ENCODE measurements at regions not wholly inside any gene's neighbourhood (a gene's known extent, or its start where the extent isn't known, plus 50 kb on each side); places are given as distances from the start of the nearest gene placed in this dataset.

DNA sequence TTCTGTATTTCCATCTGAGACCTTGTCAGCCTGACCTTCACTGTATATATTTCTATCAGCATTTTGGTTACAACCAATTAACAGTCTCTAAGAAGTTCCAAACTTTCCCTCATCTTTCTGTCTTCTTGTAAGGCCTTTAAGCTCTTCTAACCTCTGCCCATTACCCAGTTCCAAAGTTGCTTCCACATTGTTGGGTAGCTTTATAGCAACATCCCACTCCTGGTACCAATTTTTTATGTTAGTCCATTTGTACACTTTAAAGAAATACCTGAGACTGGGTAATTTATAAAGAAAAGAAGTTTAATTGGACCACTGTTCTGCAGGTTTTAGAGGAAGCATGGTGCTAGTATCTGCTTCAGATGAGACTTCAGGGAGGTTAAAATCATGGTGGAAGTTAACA, 1979.7 kb upstream of the RAG2 start:
- Mint-ChIP-seq H3K36me3 (ENCODE audit: insufficient read depth in 1 of 3, low read depth in 3 of 3) (peaks cover 14 to 28% (median 22%) of the 10 kb centered on the region in 3 experiments), H3K9me3 (peaks cover 24 to 26% of the 10 kb centered on the region in 2 experiments), H3K27me3 (ENCODE audit: low read depth) (no peaks in the 10 kb centered on the region), H3K4me1 (peaks cover 2 to 3% of the 10 kb centered on the region in 2 experiments), H3K4me3 (no peak overlapping the region), H3K27ac (no peak overlapping the region; a peak in 1 of 7 replicates)
- H3K14ac ChIP-seq (ENCODE audit: insufficient read depth, low read length) = no peak overlapping the region
- no peak overlapping the region for H2BK20ac ChIP-seq (ENCODE audit: low read depth, low read length, poor library complexity, severe bottlenecking)
- H3K79me1 ChIP-seq (ENCODE audit: insufficient read depth, low read depth, low read length, poor library complexity, severe bottlenecking) = no peaks in the 10 kb centered on the region
- no peak overlapping the region for H2BK15ac ChIP-seq (ENCODE audit: low read depth, low read length)
- no peaks in the 10 kb centered on the region for H3K23me2 ChIP-seq (ENCODE audit: insufficient read length, low read depth, low read length, poor library complexity, severe bottlenecking)
- H2BK120ac ChIP-seq (ENCODE audit: low read depth, low read length, poor library complexity, severe bottlenecking) = no peak overlapping the region
- H2AFZ ChIP-seq (ENCODE audit: low read length) = no peak overlapping the region
- no peak overlapping the region for H4K91ac ChIP-seq (ENCODE audit: insufficient read length, low read depth, low read length)
- H3K18ac ChIP-seq (ENCODE audit: insufficient read length, low read depth, low read length) = no peak overlapping the region
- no peak overlapping the region for H2BK12ac ChIP-seq (ENCODE audit: insufficient read length, low read depth, low read length)
- H4K8ac ChIP-seq (replicated peaks; ENCODE audit: insufficient read length, low read depth, low read length) = no peak overlapping the region
- H4K5ac ChIP-seq (ENCODE audit: insufficient read length, low read depth, low read length) = no peak overlapping the region
- TF ChIP-seq CTCF (conservative IDR thresholded peaks at IDR 0.05) = no peak
- no peaks in the 10 kb centered on the region for H4K20me1 ChIP-seq (ENCODE audit: control insufficient read depth, insufficient read depth, insufficient read length)
- H3K4me1 ChIP-seq (ENCODE audit: insufficient read depth, low read length) = no peaks in the 10 kb centered on the region
- no peak overlapping the region for H3K56ac ChIP-seq (ENCODE audit: insufficient read length, low read depth, low read length)
- no peak overlapping the region for H2AK5ac ChIP-seq (ENCODE audit: insufficient read length, low read length)
- no peak overlapping the region for H3T11ph ChIP-seq (ENCODE audit: low read length)
- H3K23ac ChIP-seq (ENCODE audit: insufficient read length, low read depth, low read length) = no peak overlapping the region
- no peaks in the 10 kb centered on the region for H3K27me3 ChIP-seq (ENCODE audit: insufficient read depth, low read length)
- H3K9me3 ChIP-seq (ENCODE audit: control insufficient read depth, low read depth, low read length) = peaks cover 15% of the 10 kb centered on the region
- no peak overlapping the region for H3K4me2 ChIP-seq (ENCODE audit: insufficient read depth, insufficient read length, low read length)
- no peak overlapping the region for H3K27ac ChIP-seq (ENCODE audit: insufficient read length, low read depth, low read length)
- no peak overlapping the region for H2BK5ac ChIP-seq (ENCODE audit: insufficient read length, low read length)
- DNase-seq = no peak
- H3K79me2 ChIP-seq (ENCODE audit: insufficient read depth, low read length) = no peaks in the 10 kb centered on the region
- H3K4ac ChIP-seq (ENCODE audit: low read depth, low read length) = no peak overlapping the region
- no peak overlapping the region for H3K9ac ChIP-seq (ENCODE audit: extremely low read depth, insufficient read length, low read length)
